T follicular helper cell (primary cell): ENCODE measurements at regions not wholly inside any gene's neighbourhood (a gene's known extent, or its start where the extent isn't known, plus 50 kb on each side); places are given as distances from the start of the nearest gene placed in this dataset.

Source experiments
- DNase-seq: peaks from one replicate; pipeline ENCODE4 v3.0.0-alpha.2; 2020; ENCODE audit warnings: low read depth

- DNase-seq = no peak
Measured at GRCh38 chr22:19621373-19622060, 92.8 kb upstream of the SEPTIN5 start.

- no peak for DNase-seq
Measured at GRCh38 chr22:19622061-19622441, 92.3 kb upstream of the SEPTIN5 start.

GRCh38 chr22:19625331-19626041, 88.8 kb upstream of the SEPTIN5 start:
- no peak for DNase-seq

- no peak for DNase-seq
Measured at GRCh38 chr22:19626042-19626587, 88.2 kb upstream of the SEPTIN5 start.

- DNase-seq = no peak
Measured at GRCh38 chr22:19626666-19627065, 87.6 kb upstream of the SEPTIN5 start.

GRCh38 chr22:19628038-19628776, 86.1 kb upstream of the SEPTIN5 start:
- no peak for DNase-seq

GRCh38 chr22:19629331-19629719, 85.0 kb upstream of the SEPTIN5 start:
- DNase-seq = no peak

GRCh38 chr22:19629720-19630419, 84.4 kb upstream of the SEPTIN5 start:
- peak; percentile 79 for DNase-seq

- DNase-seq = no peak
Measured at GRCh38 chr22:19630614-19631013, 83.7 kb upstream of the SEPTIN5 start.

GRCh38 chr22:19631899-19632667, 82.2 kb upstream of the SEPTIN5 start:
- DNase-seq = no peak

GRCh38 chr22:19632668-19633148, 81.6 kb upstream of the SEPTIN5 start:
- DNase-seq = no peak

- DNase-seq = no peak
Measured at GRCh38 chr22:19634226-19634975, 79.9 kb upstream of the SEPTIN5 start.

- no peak for DNase-seq
Measured at GRCh38 chr22:19635644-19636043, 78.7 kb upstream of the SEPTIN5 start.

- DNase-seq = no peak
Measured at GRCh38 chr22:19636696-19637407, 77.5 kb upstream of the SEPTIN5 start.

- DNase-seq = no peak
Measured at GRCh38 chr22:19637408-19638281, 76.7 kb upstream of the SEPTIN5 start.

GRCh38 chr22:19638282-19639015, 75.9 kb upstream of the SEPTIN5 start:
- DNase-seq = no peak

- DNase-seq = no peak
Measured at GRCh38 chr22:19639610-19640135, 74.6 kb upstream of the SEPTIN5 start.

- no peak for DNase-seq
Measured at GRCh38 chr22:19640306-19640705, 74.0 kb upstream of the SEPTIN5 start.
